GM12875 (cell line): ENCODE measurements at regions not wholly inside any gene's neighbourhood (a gene's known extent, or its start where the extent isn't known, plus 50 kb on each side); places are given as distances from the start of the nearest gene placed in this dataset.
"Not testable (repeated sequence)": the region's sequence is repeated elsewhere in the genome, so short reads cannot be mapped to it uniquely, and the experiment has no call there.

Source experiments
- H3K4me3 ChIP-seq: one replicate; pipeline ENCODE4 v1.5.1; 2011; ENCODE audit warnings: low read depth, low read length, control low read depth
- TF ChIP-seq, protein P1 (sequence below): IDR thresholded peaks from 2 replicates; pipeline ENCODE4 v1.5.1; 2011; ENCODE audit warnings: low read depth, mild to moderate bottlenecking, control low read depth, inconsistent platforms, low read length, moderate library complexity, borderline replicate concordance; ENCODE audit not compliant: insufficient read depth

DNA sequence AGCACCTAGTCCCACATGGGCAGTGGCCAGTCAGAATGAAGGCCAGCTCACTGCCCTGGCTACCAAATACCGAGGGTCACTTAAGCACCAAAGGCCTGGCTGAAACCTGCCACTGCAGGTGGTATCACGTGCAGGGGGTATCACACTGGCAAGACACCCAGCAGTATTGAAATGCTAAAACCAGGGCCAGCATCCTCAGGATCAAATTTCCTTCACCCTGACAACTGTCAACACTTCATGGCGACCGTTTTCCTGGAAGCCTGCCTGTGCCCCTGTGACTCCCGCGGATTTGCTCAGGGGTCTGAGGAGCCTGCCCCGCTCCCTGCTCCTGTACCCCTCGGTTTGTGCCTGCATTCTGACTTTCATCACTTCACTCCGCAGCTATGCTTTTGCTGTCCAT lies 151.1 kb downstream of the TTLL2 start:
- TF ChIP-seq, protein P1, sequence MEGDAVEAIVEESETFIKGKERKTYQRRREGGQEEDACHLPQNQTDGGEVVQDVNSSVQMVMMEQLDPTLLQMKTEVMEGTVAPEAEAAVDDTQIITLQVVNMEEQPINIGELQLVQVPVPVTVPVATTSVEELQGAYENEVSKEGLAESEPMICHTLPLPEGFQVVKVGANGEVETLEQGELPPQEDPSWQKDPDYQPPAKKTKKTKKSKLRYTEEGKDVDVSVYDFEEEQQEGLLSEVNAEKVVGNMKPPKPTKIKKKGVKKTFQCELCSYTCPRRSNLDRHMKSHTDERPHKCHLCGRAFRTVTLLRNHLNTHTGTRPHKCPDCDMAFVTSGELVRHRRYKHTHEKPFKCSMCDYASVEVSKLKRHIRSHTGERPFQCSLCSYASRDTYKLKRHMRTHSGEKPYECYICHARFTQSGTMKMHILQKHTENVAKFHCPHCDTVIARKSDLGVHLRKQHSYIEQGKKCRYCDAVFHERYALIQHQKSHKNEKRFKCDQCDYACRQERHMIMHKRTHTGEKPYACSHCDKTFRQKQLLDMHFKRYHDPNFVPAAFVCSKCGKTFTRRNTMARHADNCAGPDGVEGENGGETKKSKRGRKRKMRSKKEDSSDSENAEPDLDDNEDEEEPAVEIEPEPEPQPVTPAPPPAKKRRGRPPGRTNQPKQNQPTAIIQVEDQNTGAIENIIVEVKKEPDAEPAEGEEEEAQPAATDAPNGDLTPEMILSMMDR = no peak
- H3K4me3 ChIP-seq = no peak overlapping the region

DNA sequence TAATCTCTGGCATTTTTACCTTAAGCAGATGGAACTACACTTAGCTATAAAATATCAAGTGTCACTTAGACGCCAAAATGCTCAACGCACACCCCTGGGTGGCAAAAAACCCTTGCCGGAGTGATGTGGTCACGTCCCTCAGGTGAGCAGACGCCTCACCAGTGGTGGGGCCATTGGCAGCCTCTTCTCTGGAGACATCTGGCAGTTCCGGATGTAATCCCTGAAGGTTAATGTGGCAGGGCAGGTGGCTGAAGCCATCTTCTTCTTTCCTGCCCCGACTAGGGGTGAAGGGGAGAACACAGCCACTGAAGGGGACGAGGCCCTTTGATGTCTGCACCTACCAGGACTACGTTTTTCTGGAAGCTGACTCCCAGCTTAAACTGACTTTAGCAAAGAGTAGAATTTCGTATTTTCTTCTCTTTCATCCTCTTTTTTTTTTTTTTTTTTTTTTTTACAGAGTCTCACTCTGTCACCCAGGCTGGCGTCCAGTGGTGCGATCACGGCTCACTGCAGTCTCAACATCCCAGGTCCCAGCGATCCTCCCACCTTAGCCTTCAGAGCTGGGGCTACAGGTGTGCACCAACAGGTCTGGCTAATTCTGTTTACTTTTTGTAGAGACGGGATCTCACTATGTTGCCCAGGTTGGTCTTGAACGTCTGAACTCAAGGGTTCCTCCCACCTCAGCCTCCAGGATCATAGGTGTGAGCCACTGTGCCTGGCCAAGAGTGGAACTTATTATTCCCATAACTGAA lies 152.1 kb downstream of the TTLL2 start:
- H3K4me3 ChIP-seq = no peak overlapping the region
- TF ChIP-seq, protein P1 = no peak

- H3K4me3 ChIP-seq = no peak overlapping the region
- TF ChIP-seq, protein P1 = no peak
Measured at GRCh38 chr6:167477688-167478087, 152.8 kb downstream of the TTLL2 start.

DNA sequence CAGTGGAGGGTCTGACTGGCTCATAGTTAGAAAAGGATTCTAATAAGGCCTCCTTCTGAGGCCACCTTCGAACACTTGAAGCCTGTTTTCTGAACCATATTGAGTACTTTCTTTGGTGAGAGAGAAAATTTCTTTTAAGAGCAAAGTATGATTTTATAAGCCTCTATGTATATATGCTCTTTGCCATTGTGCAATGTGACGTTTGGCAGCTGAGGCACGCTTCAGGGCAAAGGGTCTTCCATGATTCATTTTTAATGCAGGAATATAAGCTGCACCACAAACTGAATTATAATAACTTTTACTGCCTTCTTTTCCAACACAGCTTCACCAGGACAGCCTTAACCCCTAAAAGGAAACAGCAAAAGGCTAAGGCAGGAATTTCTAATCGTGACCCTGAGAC lies 154.4 kb downstream of the TTLL2 start:
- TF ChIP-seq, protein P1 = no peak
- no peak overlapping the region for H3K4me3 ChIP-seq

DNA sequence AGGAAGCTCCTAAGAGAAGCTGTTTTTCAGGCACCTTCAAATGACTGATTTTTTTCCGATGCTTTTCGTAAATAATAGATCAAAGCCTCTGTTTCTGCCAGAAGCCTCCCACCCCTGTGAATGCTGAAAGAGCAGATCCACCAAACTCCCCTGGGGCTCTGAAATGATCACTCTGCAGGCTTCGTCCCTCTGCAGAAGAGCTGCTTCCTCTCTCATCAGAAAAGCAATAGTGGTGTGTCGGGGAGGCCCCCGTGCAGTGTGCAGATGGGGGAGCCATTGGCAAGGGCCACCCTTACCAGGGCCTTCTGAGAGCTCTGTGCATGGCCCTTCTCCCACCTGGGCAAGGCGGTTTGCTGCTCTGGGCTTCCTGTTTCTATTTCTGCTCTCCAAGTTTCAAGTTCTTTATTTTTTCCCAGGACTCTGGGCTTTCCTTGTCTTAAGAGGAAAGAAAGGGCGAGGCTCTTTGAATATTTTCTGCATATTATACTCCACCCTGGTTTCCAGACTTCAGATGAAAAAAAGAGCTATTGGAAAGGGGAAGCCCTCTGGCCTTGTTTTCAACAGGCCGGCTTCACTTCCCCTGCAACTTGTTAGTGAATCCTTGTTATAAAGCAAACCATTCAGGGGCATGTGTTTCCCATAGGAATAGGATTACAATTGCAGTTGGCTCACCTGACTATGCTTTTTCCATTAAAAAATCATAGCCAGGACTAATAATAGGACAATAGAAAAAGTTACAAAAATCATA lies 155.2 kb downstream of the TTLL2 start:
- no peak overlapping the region for H3K4me3 ChIP-seq
- TF ChIP-seq, protein P1 = no peak

- no peak overlapping the region for H3K4me3 ChIP-seq
- TF ChIP-seq, protein P1 = no peak
Measured at GRCh38 chr6:167481307-167481926, 156.5 kb downstream of the TTLL2 start.

DNA sequence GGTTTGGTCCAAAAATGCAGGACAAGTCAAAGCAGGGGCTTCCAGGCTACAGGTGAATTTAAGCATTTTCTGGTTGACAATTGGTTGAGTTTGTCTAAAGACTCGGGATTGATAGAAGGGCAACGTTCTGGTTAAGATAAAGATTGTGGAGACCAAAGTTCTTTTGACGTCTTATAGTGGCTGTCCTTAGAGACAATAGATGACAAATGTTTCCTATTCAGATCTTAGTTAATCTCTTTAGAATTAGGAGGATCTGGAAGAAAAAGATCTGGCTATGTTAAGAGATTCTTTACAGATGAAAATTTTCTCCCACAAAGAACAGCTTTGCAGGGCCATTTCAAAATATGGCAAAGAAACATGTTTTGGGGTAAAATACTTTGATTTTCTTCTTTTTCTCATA lies 157.9 kb downstream of the TTLL2 start:
- not testable (repeated sequence) for H3K4me3 ChIP-seq
